ENCODE measurements at regions not wholly inside any gene's neighbourhood (a gene's known extent, or its start where the extent isn't known, plus 50 kb on each side); places are given as distances from the start of the nearest gene placed in this dataset.

GRCh38 chr4:54157606-54158005 is 57.6 kb downstream of the GSX2 start:
- DNase-seq (ENCODE audit: extremely low read depth in 1 of 4, low spot score in 3 of 4): no peak
- H3K9me1 ChIP-seq (ENCODE audit: control insufficient read depth, insufficient read depth, low read length): no peaks in the 10 kb centered on the region
- no peaks in the 10 kb centered on the region for H3K79me2 ChIP-seq (ENCODE audit: control insufficient read depth, insufficient read depth, low read length)
- H3K27me3 ChIP-seq (ENCODE audit: control insufficient read depth in 2 of 2, insufficient read depth in 2 of 2, low read length in 2 of 2): no peaks in the 10 kb centered on the region
- ChIA-PET CTCF (ENCODE audit: low intra/inter-chr PET ratio) (no interaction called here), POLR2A (no interaction called here)
- no peak overlapping the region for H3K4me3 ChIP-seq
- intact Hi-C loops (cut with micrococcal nuclease) (no loop called here), in situ Hi-C loops (cut with MboI) (no loop called here)
- ATAC-seq: no peak
- H3K9ac ChIP-seq (ENCODE audit: insufficient read depth in 1 of 2, low read depth in 2 of 2, low read length in 2 of 2): no peak overlapping the region
- H3K4me2 ChIP-seq (ENCODE audit: insufficient read depth, low read length): no peak overlapping the region
- BruUV-seq (replicated peaks): no TSS peak
- no peak for FAIRE-seq
- H3K27ac ChIP-seq (ENCODE audit: extremely low read depth, low read depth, low read length): no peak overlapping the region
- H3K36me3 ChIP-seq (ENCODE audit: control insufficient read depth, insufficient read depth, low read length): no peaks in the 10 kb centered on the region
- TF ChIP-seq MITF (IDR thresholded peaks at IDR 0.05): no peak
- H2AFZ ChIP-seq (ENCODE audit: low read depth, low read length): no peak overlapping the region
- no peaks in the 10 kb centered on the region for H3K4me1 ChIP-seq (replicated peaks in 1 of 2; ENCODE audit: control insufficient read depth in 2 of 2, insufficient read depth in 2 of 2, low read length in 2 of 2)
- no peaks in the 10 kb centered on the region for H3K9me3 ChIP-seq (replicated peaks; ENCODE audit: control insufficient read depth, insufficient read depth, low read depth, low read length)
- H4K20me1 ChIP-seq (replicated peaks; ENCODE audit: control insufficient read depth, insufficient read depth, low read length): no peaks in the 10 kb centered on the region

- WGBS (ENCODE audit: insufficient coverage, low coverage, missing lambda C conversion rate): 0% methylated on average over 3 of the region's 3 CpGs
- no peak overlapping the region for H3K4me2 ChIP-seq (ENCODE audit: insufficient read depth, low read length)
- FAIRE-seq: no peak
- no peak overlapping the region for H2AFZ ChIP-seq (ENCODE audit: low read depth, low read length)
- H3K4me3 ChIP-seq: no peak overlapping the region
- TF ChIP-seq ZNF174 (CRISPR knock-in tag; IDR thresholded peaks at IDR 0.05) (no peak), ZNF224 (CRISPR knock-in tag; IDR thresholded peaks at IDR 0.05) (no peak), NFXL1 (CRISPR knock-in tag; IDR thresholded peaks at IDR 0.05) (no peak), ATF6 (CRISPR knock-in tag; IDR thresholded peaks at IDR 0.05) (no peak), KLF16 (IDR thresholded peaks at IDR 0.05) (no peak), SRF (CRISPR knock-in tag; IDR thresholded peaks at IDR 0.05) (no peak), ZNF280B (CRISPR knock-in tag; IDR thresholded peaks at IDR 0.05) (no peak), ZNF707 (CRISPR knock-in tag; conservative IDR thresholded peaks at IDR 0.05) (no peak), TCFL5 (CRISPR knock-in tag; conservative IDR thresholded peaks at IDR 0.05) (no peak), BHLHE40 (IDR thresholded peaks at IDR 0.05; ENCODE audit: low read length) (no peak), NCOA6 (IDR thresholded peaks at IDR 0.05) (no peak), ZFPM2 (CRISPR knock-in tag; IDR thresholded peaks at IDR 0.05) (no peak), ZKSCAN8 (CRISPR knock-in tag; IDR thresholded peaks at IDR 0.05) (no peak)
- no peak overlapping the region for H3K9ac ChIP-seq (ENCODE audit: insufficient read depth in 1 of 2, low read depth in 2 of 2, low read length in 2 of 2)
- intact Hi-C loops (cut with micrococcal nuclease) (no loop called here), in situ Hi-C loops (cut with MboI) (no loop called here)
- no peaks in the 10 kb centered on the region for H3K9me3 ChIP-seq (replicated peaks; ENCODE audit: control insufficient read depth, insufficient read depth, low read depth, low read length)
- no peak for ATAC-seq
- no peak overlapping the region for H3K27ac ChIP-seq (ENCODE audit: extremely low read depth, low read depth, low read length)
- no TSS peak for BruUV-seq (replicated peaks)
- H3K27me3 ChIP-seq (ENCODE audit: control insufficient read depth in 2 of 2, insufficient read depth in 2 of 2, low read length in 2 of 2): no peaks in the 10 kb centered on the region
- DNase-seq (ENCODE audit: extremely low read depth in 1 of 4, low spot score in 3 of 4): no peak
- no peaks in the 10 kb centered on the region for H3K36me3 ChIP-seq (ENCODE audit: control insufficient read depth, insufficient read depth, low read length)
- ChIA-PET POLR2A (no interaction called here), CTCF (ENCODE audit: low intra/inter-chr PET ratio) (no interaction called here)
- H3K79me2 ChIP-seq (ENCODE audit: control insufficient read depth, insufficient read depth, low read length): no peaks in the 10 kb centered on the region
- H3K4me1 ChIP-seq (replicated peaks in 1 of 2; ENCODE audit: control insufficient read depth in 2 of 2, insufficient read depth in 2 of 2, low read length in 2 of 2): no peaks in the 10 kb centered on the region
- H4K20me1 ChIP-seq (replicated peaks; ENCODE audit: control insufficient read depth, insufficient read depth, low read length): no peaks in the 10 kb centered on the region
- H3K9me1 ChIP-seq (ENCODE audit: control insufficient read depth, insufficient read depth, low read length): no peaks in the 10 kb centered on the region
Observed at GRCh38 chr4:54159543-54159942, 59.6 kb downstream of the GSX2 start.
